ENCODE measurements at regions not wholly inside any gene's neighbourhood (a gene's known extent, or its start where the extent isn't known, plus 50 kb on each side); places are given as distances from the start of the nearest gene placed in this dataset.

- TF ChIP-seq BHLHE40 (IDR thresholded peaks at IDR 0.05; ENCODE audit: borderline replicate concordance) (no peak), ZNF384 (IDR thresholded peaks at IDR 0.05) (no peak), SP1 (IDR thresholded peaks at IDR 0.05) (no peak), L3MBTL2 (conservative IDR thresholded peaks at IDR 0.05) (no peak), ELF4 (IDR thresholded peaks at IDR 0.05) (no peak), PKNOX1 (IDR thresholded peaks at IDR 0.05) (no peak), NFRKB (IDR thresholded peaks at IDR 0.05) (no peak), FOXA1 (IDR thresholded peaks at IDR 0.05) (no peak), FOXM1 (IDR thresholded peaks at IDR 0.05; ENCODE audit: borderline replicate concordance) (no peak), HDGF (IDR thresholded peaks at IDR 0.05; ENCODE audit: borderline replicate concordance) (no peak)
Observed at GRCh38 chr6:16901782-16902181, 140.5 kb upstream of the ATXN1 start.

All from HEK293T (cell line).